ENCODE measurements at regions not wholly inside any gene's neighbourhood (a gene's known extent, or its start where the extent isn't known, plus 50 kb on each side); places are given as distances from the start of the nearest gene placed in this dataset.

DNA sequence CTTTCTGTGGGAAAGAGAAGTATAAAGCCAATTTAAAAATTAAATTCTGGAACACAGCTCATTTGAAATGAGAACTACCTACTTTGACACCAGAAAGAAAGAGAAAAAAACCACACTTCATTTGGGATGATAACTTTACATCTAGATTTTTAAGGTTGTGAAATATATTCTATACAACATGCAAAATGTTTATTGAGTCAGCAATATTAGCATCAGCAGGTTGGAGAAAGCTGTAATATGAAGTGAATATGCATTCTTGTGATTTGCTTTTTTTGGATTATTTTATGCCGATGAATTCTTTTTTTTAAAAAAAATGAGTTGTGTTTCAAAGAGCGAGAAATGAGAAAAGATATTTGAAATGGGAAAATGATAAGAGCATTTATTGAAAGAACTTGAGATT is 307.0 kb upstream of the DPPA4 start:
- WGBS (ENCODE audit: extremely low coverage, insufficient read length, low lambda C conversion rate): 100% methylated on average over 2 of the region's 2 CpGs
- Histone ChIP-seq H2BK15ac (ENCODE audit: low read depth, low read length) (no peak overlapping the region), H4K91ac (ENCODE audit: insufficient read length, low read depth, low read length) (no peak overlapping the region), H3K56ac (ENCODE audit: insufficient read length, low read depth, low read length) (no peak overlapping the region), H3K18ac (ENCODE audit: insufficient read length, low read depth, low read length) (no peak overlapping the region), H3K4me1 (ENCODE audit: insufficient read depth, low read length) (no peaks in the 10 kb centered on the region), H2AFZ (ENCODE audit: low read length) (no peak overlapping the region), H3K23ac (ENCODE audit: insufficient read length, low read depth, low read length) (no peak overlapping the region), H3K27me3 (ENCODE audit: insufficient read depth, low read length) (no peaks in the 10 kb centered on the region), H4K8ac (replicated peaks; ENCODE audit: insufficient read length, low read depth, low read length) (no peak overlapping the region), H2BK5ac (ENCODE audit: insufficient read length, low read length) (no peak overlapping the region), H3K4me2 (ENCODE audit: insufficient read depth, insufficient read length, low read length) (no peak overlapping the region), H3K79me2 (ENCODE audit: insufficient read depth, low read length) (no peaks in the 10 kb centered on the region), H2AK5ac (ENCODE audit: insufficient read length, low read length) (no peak overlapping the region), H3K27ac (ENCODE audit: insufficient read length, low read depth, low read length) (no peak overlapping the region), H2BK12ac (ENCODE audit: insufficient read length, low read depth, low read length) (no peak overlapping the region), H3K14ac (ENCODE audit: insufficient read depth, low read length) (no peak overlapping the region), H3K9me3 (ENCODE audit: control insufficient read depth, low read depth, low read length) (no peaks in the 10 kb centered on the region), H3K79me1 (ENCODE audit: insufficient read depth, low read depth, low read length, poor library complexity, severe bottlenecking) (no peaks in the 10 kb centered on the region), H3K23me2 (ENCODE audit: insufficient read length, low read depth, low read length, poor library complexity, severe bottlenecking) (no peaks in the 10 kb centered on the region), H3K4ac (ENCODE audit: low read depth, low read length) (no peak overlapping the region), H3K9ac (ENCODE audit: extremely low read depth, insufficient read length, low read length) (no peak overlapping the region), H2BK120ac (ENCODE audit: low read depth, low read length, poor library complexity, severe bottlenecking) (no peak overlapping the region), H3T11ph (ENCODE audit: low read length) (no peak overlapping the region), H4K20me1 (ENCODE audit: control insufficient read depth, insufficient read depth, insufficient read length) (no peaks in the 10 kb centered on the region), H4K5ac (ENCODE audit: insufficient read length, low read depth, low read length) (no peak overlapping the region), H2BK20ac (ENCODE audit: low read depth, low read length, poor library complexity, severe bottlenecking) (no peak overlapping the region)
- Mint-ChIP-seq H3K9me3 (peaks cover 0 to 3% of the 10 kb centered on the region in 2 experiments; a peak in 1 of 5 replicates), H3K27ac (no peak overlapping the region), H3K36me3 (ENCODE audit: insufficient read depth in 1 of 3, low read depth in 3 of 3) (no peaks in the 10 kb centered on the region; a peak in 1 of 7 replicates), H3K4me3 (no peak overlapping the region), H3K4me1 (peaks cover 3% of the 10 kb centered on the region in 2 experiments; a peak in 2 of 4 replicates), H3K27me3 (ENCODE audit: low read depth) (no peaks in the 10 kb centered on the region)
- no peak for DNase-seq
- no peak for TF ChIP-seq CTCF (conservative IDR thresholded peaks at IDR 0.05)

All from H9 (cell line).